GM23338 (cell line): ENCODE measurements at regions not wholly inside any gene's neighbourhood (a gene's known extent, or its start where the extent isn't known, plus 50 kb on each side); places are given as distances from the start of the nearest gene placed in this dataset.

Experiments
- ATAC-seq: fragments of 200-7000 bp; cut with Tn5 transposase; 3 replicates; pipeline ENCODE4 v1.9.1; 2020
- DNase-seq: peaks from one replicate; pipeline ENCODE4 v3.0.0-alpha.2; 2015; ENCODE audit warnings: low spot score
- H2AFZ ChIP-seq: fragments of 200-600 bp; sonication (generic); 2 replicates; pipeline ENCODE4 v1.8.0; 2016; ENCODE audit warnings: antibody characterized with exemption, mild to moderate bottlenecking, moderate library complexity
- H3F3A ChIP-seq: fragments of 200-600 bp; sonication (generic); replicated peaks from 2 replicates; pipeline ENCODE4 v1.8.0; 2017; ENCODE audit warnings: antibody characterized with exemption, mixed run types, low read depth
- H3K27ac ChIP-seq: fragments of 200-600 bp; sonication (generic); 2 replicates; pipeline ENCODE4 v1.6.1; 2016; ENCODE audit warnings: low read depth
- H3K27me3 ChIP-seq: fragments of 200-600 bp; sonication (generic); 2 replicates; pipeline ENCODE4 v1.8.0; 2016; ENCODE audit warnings: mild to moderate bottlenecking, mixed run types, moderate library complexity; ENCODE audit not compliant: insufficient read depth
- H3K36me3 ChIP-seq: fragments of 200-600 bp; sonication (generic); 2 replicates; pipeline ENCODE4 v1.8.0; 2016; ENCODE audit warnings: mild to moderate bottlenecking; ENCODE audit not compliant: insufficient read depth
- H3K4me1 ChIP-seq: fragments of 200-600 bp; sonication (generic); 2 replicates; pipeline ENCODE4 v1.8.0; 2016; ENCODE audit warnings: mild to moderate bottlenecking, moderate library complexity; ENCODE audit not compliant: insufficient read depth
- H3K4me2 ChIP-seq: fragments of 200-600 bp; sonication (generic); 2 replicates; pipeline ENCODE4 v1.7.1; 2017; ENCODE audit warnings: mixed run types
- H3K4me3 ChIP-seq: fragments of 200-600 bp; sonication (generic); 2 replicates; pipeline ENCODE4 v1.6.1; 2016; ENCODE audit warnings: mixed run types
- H3K79me2 ChIP-seq: fragments of 200-600 bp; sonication (generic); replicated peaks from 2 replicates; pipeline ENCODE4 v1.8.0; 2017; ENCODE audit warnings: mild to moderate bottlenecking; ENCODE audit not compliant: insufficient read depth
- H3K9me2 ChIP-seq: fragments of 200-600 bp; sonication (generic); 2 replicates; pipeline ENCODE4 v1.8.0; 2017; ENCODE audit not compliant: insufficient read depth
- H4K20me1 ChIP-seq: fragments of 200-600 bp; sonication (generic); replicated peaks from 2 replicates; pipeline ENCODE4 v1.8.0; 2017; ENCODE audit warnings: mild to moderate bottlenecking; ENCODE audit not compliant: insufficient read depth
- H3K27ac Mint-ChIP-seq: 2 replicates; pipeline ENCODE4 v1.8.0; 2020; ENCODE audit warnings: inconsistent platforms, mild to moderate bottlenecking, moderate library complexity, mixed read lengths
- H3K27me3 Mint-ChIP-seq: 3 replicates; pipeline ENCODE4 v1.8.0; 2022; ENCODE audit warnings: low read depth, mild to moderate bottlenecking, moderate library complexity, mixed read lengths, inconsistent platforms; ENCODE audit not compliant: insufficient read depth, poor library complexity
- H3K36me3 Mint-ChIP-seq: 3 replicates; pipeline ENCODE4 v1.8.0; 2021; ENCODE audit warnings: low read depth, mild to moderate bottlenecking, inconsistent platforms, moderate library complexity, mixed read lengths
- H3K4me1 Mint-ChIP-seq: 3 replicates; pipeline ENCODE4 v1.8.0; 2020; ENCODE audit warnings: mild to moderate bottlenecking, inconsistent platforms, mixed read lengths
- H3K4me3 Mint-ChIP-seq: 3 replicates; pipeline ENCODE4 v1.8.0; 2021; ENCODE audit warnings: moderate library complexity, mild to moderate bottlenecking, inconsistent platforms, mixed read lengths
- H3K9me3 Mint-ChIP-seq: 3 replicates; pipeline ENCODE4 v1.8.0; 2020; ENCODE audit warnings: moderate library complexity, mild to moderate bottlenecking, inconsistent platforms, mixed read lengths
- CREB1 ChIP-seq: fragments of 250-450 bp; sonication (Bioruptor Pico); IDR thresholded peaks from 2 replicates; pipeline ENCODE4 v1.5.0; 2020; ENCODE audit warnings: low read depth, mild to moderate bottlenecking, moderate library complexity
- ETS1 ChIP-seq: IDR thresholded peaks from 2 replicates; pipeline ENCODE4 v1.6.1; 2016; ENCODE audit warnings: antibody characterized with exemption
- EZH2 ChIP-seq: fragments of 200-600 bp; sonication (generic); IDR thresholded peaks from one replicate; pipeline ENCODE4 v1.8.0; 2017; ENCODE audit warnings: antibody characterized with exemption, mild to moderate bottlenecking, low read depth; ENCODE audit not compliant: unreplicated experiment
- EZH2phosphoT487 ChIP-seq: fragments of 200-600 bp; sonication (generic); IDR thresholded peaks from one replicate; pipeline ENCODE4 v1.8.1; 2018; ENCODE audit warnings: antibody characterized with exemption; ENCODE audit not compliant: unreplicated experiment
- JUNB ChIP-seq: IDR thresholded peaks from one replicate; pipeline ENCODE4 v1.6.1; 2016; ENCODE audit warnings: antibody characterized with exemption; ENCODE audit not compliant: unreplicated experiment
- POLR2AphosphoS5 ChIP-seq: IDR thresholded peaks from 2 replicates; pipeline ENCODE4 v1.6.1; 2016; ENCODE audit warnings: antibody characterized with exemption, low read depth
- STAT1 ChIP-seq: IDR thresholded peaks from one replicate; pipeline ENCODE4 v1.6.1; 2016; ENCODE audit warnings: antibody characterized with exemption; ENCODE audit not compliant: unreplicated experiment
- ZNF462 ChIP-seq: fragments of 250-450 bp; sonication (Bioruptor Pico); IDR thresholded peaks from 2 replicates; pipeline ENCODE4 v1.5.0; 2020; ENCODE audit warnings: mild to moderate bottlenecking, moderate library complexity

GRCh38 chr2:37795938-37796337 is 124.5 kb upstream of the CDC42EP3 start (continued):
- TF ChIP-seq STAT1 (no peak), ETS1 (no peak), EZH2phosphoT487 (no peak), CREB1 (no peak), EZH2 (no peak)

GRCh38 chr2:37796481-37796880 is 125.0 kb upstream of the CDC42EP3 start:
- Mint-ChIP-seq H3K27ac (no peak overlapping the region), H3K4me3 (no peak overlapping the region), H3K4me1 (no peaks in the 10 kb centered on the region), H3K9me3 (no peaks in the 10 kb centered on the region), H3K36me3 (no peaks in the 10 kb centered on the region), H3K27me3 (no peaks in the 10 kb centered on the region)
- Histone ChIP-seq H3K4me1 (no peaks in the 10 kb centered on the region), H3K36me3 (no peaks in the 10 kb centered on the region), H3K27ac (no peak overlapping the region), H3K79me2 (no peaks in the 10 kb centered on the region), H4K20me1 (no peaks in the 10 kb centered on the region), H3K4me3 (no peak overlapping the region), H2AFZ (peak overlapping the region; percentile 84), H3F3A (no peaks in the 10 kb centered on the region), H3K9me2 (peaks cover 11% of the 10 kb centered on the region; the same call in 1 of the 2 replicates), H3K4me2 (no peak overlapping the region), H3K27me3 (no peaks in the 10 kb centered on the region)
- DNase-seq (no peak), ATAC-seq (no peak)
- no peak for TF ChIP-seq POLR2AphosphoS5
- TF ChIP-seq JUNB = no peak
- no peak for TF ChIP-seq ZNF462 (CRISPR knock-in tag)
